Panc1 (cell line): ENCODE measurements at regions not wholly inside any gene's neighbourhood (a gene's known extent, or its start where the extent isn't known, plus 50 kb on each side); places are given as distances from the start of the nearest gene placed in this dataset.

Experiments used
- POLR2AphosphoS5 ChIP-seq: IDR thresholded peaks from 2 replicates; pipeline ENCODE4 v1.6.1; 2012; ENCODE audit warnings: mild to moderate bottlenecking, low read depth, low read length, moderate library complexity
- TF ChIP-seq, protein P1 (sequence below): fragments of 450-650 bp; IDR thresholded peaks from 2 replicates; pipeline ENCODE4 v1.5.1; 2017; ENCODE audit warnings: mild to moderate bottlenecking
- TF ChIP-seq, protein P2 (sequence below), 2 experiments: IDR thresholded peaks; 2 replicates each; pipeline ENCODE4 v1.6.1; 2011 to 2012; ENCODE audit warnings: low read depth in 2 of 2, control low read depth in 1 of 2, low read length in 1 of 2, mild to moderate bottlenecking in 1 of 2, moderate library complexity in 1 of 2; ENCODE audit not compliant: insufficient read depth in 1 of 2

DNA sequence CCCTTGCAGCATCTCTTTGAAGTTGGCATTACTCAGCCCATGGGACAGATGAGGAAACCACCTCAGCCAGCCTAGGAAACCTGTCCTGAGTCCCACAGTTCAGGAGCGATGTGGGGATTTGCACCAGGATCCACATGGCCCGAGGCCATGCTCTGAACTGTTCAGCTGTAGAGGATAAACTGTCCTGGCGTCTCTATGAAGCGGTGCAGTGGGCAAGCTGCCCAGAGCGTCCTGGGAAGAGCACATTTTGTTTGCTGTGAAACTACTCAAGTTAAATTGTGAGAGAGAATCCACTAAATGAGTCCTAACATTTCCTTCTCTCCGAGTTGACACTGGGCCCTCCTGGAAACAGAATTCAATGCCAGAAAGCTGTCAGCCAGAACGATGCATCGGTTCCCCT, 276.6 kb upstream of the TNRC6C start:
- TF ChIP-seq, protein P1, sequence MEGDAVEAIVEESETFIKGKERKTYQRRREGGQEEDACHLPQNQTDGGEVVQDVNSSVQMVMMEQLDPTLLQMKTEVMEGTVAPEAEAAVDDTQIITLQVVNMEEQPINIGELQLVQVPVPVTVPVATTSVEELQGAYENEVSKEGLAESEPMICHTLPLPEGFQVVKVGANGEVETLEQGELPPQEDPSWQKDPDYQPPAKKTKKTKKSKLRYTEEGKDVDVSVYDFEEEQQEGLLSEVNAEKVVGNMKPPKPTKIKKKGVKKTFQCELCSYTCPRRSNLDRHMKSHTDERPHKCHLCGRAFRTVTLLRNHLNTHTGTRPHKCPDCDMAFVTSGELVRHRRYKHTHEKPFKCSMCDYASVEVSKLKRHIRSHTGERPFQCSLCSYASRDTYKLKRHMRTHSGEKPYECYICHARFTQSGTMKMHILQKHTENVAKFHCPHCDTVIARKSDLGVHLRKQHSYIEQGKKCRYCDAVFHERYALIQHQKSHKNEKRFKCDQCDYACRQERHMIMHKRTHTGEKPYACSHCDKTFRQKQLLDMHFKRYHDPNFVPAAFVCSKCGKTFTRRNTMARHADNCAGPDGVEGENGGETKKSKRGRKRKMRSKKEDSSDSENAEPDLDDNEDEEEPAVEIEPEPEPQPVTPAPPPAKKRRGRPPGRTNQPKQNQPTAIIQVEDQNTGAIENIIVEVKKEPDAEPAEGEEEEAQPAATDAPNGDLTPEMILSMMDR: no peak
- no peak for TF ChIP-seq POLR2AphosphoS5
- TF ChIP-seq, protein P2, sequence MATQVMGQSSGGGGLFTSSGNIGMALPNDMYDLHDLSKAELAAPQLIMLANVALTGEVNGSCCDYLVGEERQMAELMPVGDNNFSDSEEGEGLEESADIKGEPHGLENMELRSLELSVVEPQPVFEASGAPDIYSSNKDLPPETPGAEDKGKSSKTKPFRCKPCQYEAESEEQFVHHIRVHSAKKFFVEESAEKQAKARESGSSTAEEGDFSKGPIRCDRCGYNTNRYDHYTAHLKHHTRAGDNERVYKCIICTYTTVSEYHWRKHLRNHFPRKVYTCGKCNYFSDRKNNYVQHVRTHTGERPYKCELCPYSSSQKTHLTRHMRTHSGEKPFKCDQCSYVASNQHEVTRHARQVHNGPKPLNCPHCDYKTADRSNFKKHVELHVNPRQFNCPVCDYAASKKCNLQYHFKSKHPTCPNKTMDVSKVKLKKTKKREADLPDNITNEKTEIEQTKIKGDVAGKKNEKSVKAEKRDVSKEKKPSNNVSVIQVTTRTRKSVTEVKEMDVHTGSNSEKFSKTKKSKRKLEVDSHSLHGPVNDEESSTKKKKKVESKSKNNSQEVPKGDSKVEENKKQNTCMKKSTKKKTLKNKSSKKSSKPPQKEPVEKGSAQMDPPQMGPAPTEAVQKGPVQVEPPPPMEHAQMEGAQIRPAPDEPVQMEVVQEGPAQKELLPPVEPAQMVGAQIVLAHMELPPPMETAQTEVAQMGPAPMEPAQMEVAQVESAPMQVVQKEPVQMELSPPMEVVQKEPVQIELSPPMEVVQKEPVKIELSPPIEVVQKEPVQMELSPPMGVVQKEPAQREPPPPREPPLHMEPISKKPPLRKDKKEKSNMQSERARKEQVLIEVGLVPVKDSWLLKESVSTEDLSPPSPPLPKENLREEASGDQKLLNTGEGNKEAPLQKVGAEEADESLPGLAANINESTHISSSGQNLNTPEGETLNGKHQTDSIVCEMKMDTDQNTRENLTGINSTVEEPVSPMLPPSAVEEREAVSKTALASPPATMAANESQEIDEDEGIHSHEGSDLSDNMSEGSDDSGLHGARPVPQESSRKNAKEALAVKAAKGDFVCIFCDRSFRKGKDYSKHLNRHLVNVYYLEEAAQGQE (IDR thresholded peaks at IDR 0.05; ENCODE audit: insufficient read depth in 1 of 2, low read depth in 2 of 2, low read length in 1 of 2): no peak
